Urinary bladder (tissue), 3 donors: ENCODE measurements at regions not wholly inside any gene's neighbourhood (a gene's known extent, or its start where the extent isn't known, plus 50 kb on each side); places are given as distances from the start of the nearest gene placed in this dataset.
A peak's percentile ranks its signal among the peaks of the same experiment; 100 is the strongest.
"Not testable (repeated sequence)": the region's sequence is repeated elsewhere in the genome, so short reads cannot be mapped to it uniquely, and the experiment has no call there.

ENCODE experiments used
- DNase-seq: peaks from one replicate; pipeline ENCODE4 v3.0.0-alpha.2; 2015; ENCODE audit errors: extremely low spot score
- H3K27ac ChIP-seq: one replicate; pipeline ENCODE4 v1.5.1; 2013; ENCODE audit warnings: low read depth, mild to moderate bottlenecking, moderate library complexity
- H3K36me3 ChIP-seq: one replicate; pipeline ENCODE4 v1.6.1; 2013; ENCODE audit warnings: mild to moderate bottlenecking, moderate library complexity; ENCODE audit not compliant: insufficient read depth
- H3K4me1 ChIP-seq: one replicate; pipeline ENCODE4 v1.6.1; 2013; ENCODE audit warnings: mild to moderate bottlenecking, moderate library complexity; ENCODE audit not compliant: insufficient read depth
- H3K4me3 ChIP-seq: one replicate; pipeline ENCODE4 v1.5.1; 2013; ENCODE audit warnings: low read depth, low read length
- WGBS: extraction: QIAGEN DNeasy Blood & Tissue Kit; methylation state at CpG from one replicate; pipeline ENCODE4 v1.1.7; 2013; 5-methylcytosine and 5-hydroxymethylcytosine counted together
- donor health status: healthy with polysubstance abuse.
- donor health status: healthy.

DNA sequence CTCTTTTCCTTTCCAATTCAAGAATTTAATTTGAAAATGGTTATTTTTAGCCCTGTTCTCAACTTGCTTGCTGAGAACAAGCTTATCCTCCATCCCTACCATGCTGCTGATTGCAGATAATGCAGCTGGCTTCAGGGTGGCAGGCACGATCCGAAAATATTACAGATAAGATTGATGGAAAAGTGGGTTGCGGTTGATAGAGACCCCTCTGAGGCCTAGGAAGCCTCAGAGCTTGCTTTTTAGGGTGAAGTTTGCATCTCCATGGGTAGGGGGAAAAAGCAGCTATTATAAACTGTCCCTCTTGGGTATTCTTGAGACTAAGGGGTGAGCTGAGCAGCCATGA is 116.5 kb upstream of the GOT2 start:
- no peak for DNase-seq
- Histone ChIP-seq H3K4me1 (no peaks in the 10 kb centered on the region), H3K36me3 (no peaks in the 10 kb centered on the region), H3K27ac (no peak overlapping the region), H3K4me3 (no peak overlapping the region)
- WGBS = 42% methylated on average over 3 of the region's 3 CpGs

- Histone ChIP-seq H3K4me1 (no peaks in the 10 kb centered on the region), H3K4me3 (no peak overlapping the region), H3K27ac (no peak overlapping the region), H3K36me3 (no peaks in the 10 kb centered on the region)
- 38% methylated on average over 4 of the region's 4 CpGs for WGBS
- no peak for DNase-seq
Observed at GRCh38 chr16:58850019-58850677, 116.0 kb upstream of the GOT2 start.

DNA sequence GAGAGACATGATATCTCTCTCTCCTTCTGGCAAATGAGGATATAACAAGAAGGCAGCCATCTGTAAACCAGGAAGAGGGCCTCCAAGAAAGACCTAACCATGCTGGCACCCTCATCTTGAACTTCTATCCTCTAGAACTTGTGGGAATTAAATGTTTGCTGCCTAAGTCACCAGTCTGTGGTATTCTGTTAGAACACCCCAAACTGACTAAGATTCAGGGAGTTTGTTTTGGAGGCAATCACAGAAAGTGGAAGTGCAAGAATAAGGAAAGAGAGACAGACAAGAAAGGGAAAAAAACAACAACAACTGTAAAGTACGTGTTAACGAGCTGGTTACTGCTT is 114.5 kb upstream of the GOT2 start:
- Histone ChIP-seq H3K4me3 (no peak overlapping the region), H3K27ac (no peak overlapping the region), H3K36me3 (no peaks in the 10 kb centered on the region), H3K4me1 (no peaks in the 10 kb centered on the region)
- 92% methylated on average over 2 of the region's 2 CpGs for WGBS
- no peak for DNase-seq

- no peaks in the 10 kb centered on the region for H3K4me1 ChIP-seq
- WGBS = 55% methylated on average over 4 of the region's 4 CpGs
- H3K27ac ChIP-seq = no peak overlapping the region
- DNase-seq = no peak
- H3K4me3 ChIP-seq = no peak overlapping the region
- H3K36me3 ChIP-seq = no peaks in the 10 kb centered on the region
Observed at GRCh38 chr16:58847902-58848661, 114.0 kb upstream of the GOT2 start.

DNA sequence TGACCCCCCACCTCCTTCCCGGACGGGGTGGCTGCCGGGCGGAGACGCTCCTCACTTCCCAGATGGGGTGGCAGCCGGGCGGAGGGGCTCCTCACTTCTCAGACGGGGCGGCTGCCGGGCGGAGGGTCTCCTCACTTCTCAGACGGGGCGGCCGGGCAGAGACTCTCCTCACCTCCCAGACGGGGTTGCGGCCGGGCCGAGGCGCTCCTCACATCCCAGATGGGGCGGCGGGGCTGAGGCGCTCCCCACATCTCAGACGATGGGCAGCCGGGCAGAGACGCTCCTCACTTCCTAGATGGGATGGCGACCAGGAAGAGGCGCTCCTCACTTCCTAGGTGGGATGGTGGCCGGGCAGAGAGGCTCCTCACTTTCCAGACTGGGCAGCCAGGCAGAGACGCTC is 112.1 kb upstream of the GOT2 start:
- H3K36me3 ChIP-seq, H3K27ac ChIP-seq, H3K4me3 ChIP-seq, DNase-seq, H3K4me1 ChIP-seq: not testable (repeated sequence)
- whole genome bisulfite sequencing = 97% methylated on average over 29 of the region's 29 CpGs

GRCh38 chr16:58843675-58844074 is 109.6 kb upstream of the GOT2 start:
- 24% methylated on average over 2 of the region's 2 CpGs for WGBS

DNA sequence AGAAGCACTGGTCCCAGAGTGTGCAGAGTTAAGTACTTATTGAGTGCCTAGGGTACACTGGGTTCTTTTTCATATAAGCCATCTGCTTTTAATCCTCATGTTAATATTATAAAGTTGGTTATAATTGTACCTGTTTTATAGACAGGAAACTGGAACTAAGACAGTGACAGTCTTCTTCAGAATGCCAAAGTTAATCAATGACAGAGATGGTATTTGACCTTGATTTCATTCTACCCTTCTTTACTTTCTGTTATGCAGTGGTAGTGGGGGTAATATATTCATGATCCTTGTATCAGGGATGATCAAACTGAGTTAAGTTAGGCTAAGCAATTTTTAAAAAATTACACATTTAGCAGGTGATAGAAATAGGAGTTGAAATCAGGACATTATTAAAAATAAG is 108.6 kb upstream of the GOT2 start:
- H3K27ac ChIP-seq = no peak overlapping the region
- DNase-seq = no peak
- no peaks in the 10 kb centered on the region for H3K4me1 ChIP-seq
- no peak overlapping the region for H3K4me3 ChIP-seq
- no peaks in the 10 kb centered on the region for H3K36me3 ChIP-seq

More at GRCh38 chr16:58843675-58844074, 109.6 kb upstream of the GOT2 start:
- no peak overlapping the region for H3K4me3 ChIP-seq
- DNase-seq = no peak
- H3K27ac ChIP-seq = no peak overlapping the region
- H3K4me1 ChIP-seq = no peaks in the 10 kb centered on the region
- H3K36me3 ChIP-seq = no peaks in the 10 kb centered on the region

DNA sequence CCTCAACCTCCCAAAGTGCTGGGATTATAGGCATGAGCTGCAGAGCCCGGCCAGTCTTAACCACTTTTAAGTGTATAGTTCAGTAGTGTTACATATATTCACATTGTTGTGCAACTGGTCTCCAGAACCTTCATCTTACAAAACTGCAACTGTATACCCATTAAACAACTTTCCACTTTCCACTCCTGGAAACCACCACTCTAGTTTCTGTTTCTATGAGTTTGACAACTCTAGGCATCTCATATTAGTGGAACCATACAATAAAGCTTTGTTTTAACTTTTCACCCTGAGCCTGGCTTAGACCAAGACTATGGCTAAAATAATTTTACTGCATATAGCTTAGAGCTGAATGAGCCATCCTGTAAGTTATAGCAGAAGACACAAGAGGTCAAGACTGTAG is 108.0 kb upstream of the GOT2 start:
- H3K36me3 ChIP-seq = no peaks in the 10 kb centered on the region
- no peak overlapping the region for H3K4me3 ChIP-seq
- 96% methylated on average over 1 of the region's 1 CpG for WGBS
- H3K4me1 ChIP-seq = no peaks in the 10 kb centered on the region
- no peak overlapping the region for H3K27ac ChIP-seq
- DNase-seq = no peak

GRCh38 chr16:58837950-58838349 is 103.8 kb upstream of the GOT2 start:
- H3K4me1 ChIP-seq = no peaks in the 10 kb centered on the region
- DNase-seq = no peak
- no peak overlapping the region for H3K27ac ChIP-seq
- no peak overlapping the region for H3K4me3 ChIP-seq
- H3K36me3 ChIP-seq = no peaks in the 10 kb centered on the region
- WGBS = 85% methylated on average over 3 of the region's 3 CpGs

- Histone ChIP-seq H3K4me3 (no peak overlapping the region), H3K36me3 (no peaks in the 10 kb centered on the region), H3K27ac (no peak overlapping the region), H3K4me1 (no peaks in the 10 kb centered on the region)
- WGBS = 78% methylated on average over 6 of the region's 6 CpGs
- DNase-seq = no peak
Observed at GRCh38 chr16:58836427-58836826, 102.3 kb upstream of the GOT2 start.

DNA sequence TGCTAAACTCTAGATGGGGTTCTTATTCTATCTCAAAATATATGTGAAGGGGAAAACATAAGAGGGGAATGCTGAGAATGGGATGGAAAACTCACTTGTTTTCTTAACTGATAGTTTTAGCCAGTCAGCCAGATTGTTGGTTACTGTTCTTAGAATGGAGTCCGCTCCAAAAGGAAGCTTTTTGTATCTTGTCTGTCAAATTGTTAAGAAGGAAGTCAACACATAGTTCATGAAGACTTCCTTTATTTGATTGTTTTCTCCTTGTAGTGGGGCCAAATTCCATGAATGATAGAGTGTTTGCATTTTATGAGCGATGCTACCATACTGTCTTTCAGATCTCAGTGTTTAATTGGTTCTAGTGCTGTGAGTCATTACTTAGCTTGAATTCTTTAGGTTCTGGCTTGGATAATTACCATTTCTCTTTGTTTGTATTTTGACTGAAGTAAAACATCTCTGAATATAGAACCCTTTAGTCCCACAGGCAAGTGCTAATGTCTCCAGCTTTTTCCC is 98.3 kb upstream of the GOT2 start:
- DNase-seq = no peak
- 75% methylated on average over 2 of the region's 2 CpGs for WGBS
- Histone ChIP-seq H3K4me3 (no peak overlapping the region), H3K4me1 (no peaks in the 10 kb centered on the region), H3K27ac (no peak overlapping the region), H3K36me3 (no peaks in the 10 kb centered on the region)

DNA sequence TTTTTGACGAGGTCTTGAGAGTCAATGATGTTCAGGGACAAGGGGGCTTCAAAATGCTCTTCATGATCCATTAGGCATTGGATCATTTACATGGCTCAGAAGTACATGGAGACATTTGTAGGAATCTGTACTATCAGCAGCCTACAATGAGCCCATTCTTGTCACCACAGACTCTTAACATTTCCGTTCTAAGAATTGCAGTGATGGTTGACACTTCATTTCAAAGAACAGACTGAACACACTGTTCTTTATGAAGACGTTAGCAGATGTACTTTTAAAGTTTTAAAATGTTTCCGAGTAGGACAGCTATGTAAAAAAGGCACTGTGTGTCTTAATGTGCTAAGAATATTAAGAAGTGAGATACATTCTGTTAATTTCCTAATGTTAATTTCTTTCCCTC is 97.3 kb upstream of the GOT2 start:
- H3K4me3 ChIP-seq = no peak overlapping the region
- H3K36me3 ChIP-seq = no peaks in the 10 kb centered on the region
- 73% methylated on average over 4 of the region's 4 CpGs for WGBS
- no peaks in the 10 kb centered on the region for H3K4me1 ChIP-seq
- no peak overlapping the region for H3K27ac ChIP-seq
- no peak for DNase-seq

- Histone ChIP-seq H3K36me3 (no peaks in the 10 kb centered on the region), H3K4me1 (no peaks in the 10 kb centered on the region), H3K27ac (no peak overlapping the region), H3K4me3 (no peak overlapping the region)
- WGBS = 48% methylated on average over 8 of the region's 8 CpGs
- peak; percentile 10 for DNase-seq
Observed at GRCh38 chr16:58828901-58829545, 94.9 kb upstream of the GOT2 start.

- H3K4me1 ChIP-seq = no peaks in the 10 kb centered on the region
- H3K4me3 ChIP-seq = no peak overlapping the region
- no peak overlapping the region for H3K27ac ChIP-seq
- DNase-seq = no peak
- no peaks in the 10 kb centered on the region for H3K36me3 ChIP-seq
Observed at GRCh38 chr16:58824201-58824600, 90.1 kb upstream of the GOT2 start.
